ENCODE measurements at regions not wholly inside any gene's neighbourhood (a gene's known extent, or its start where the extent isn't known, plus 50 kb on each side); places are given as distances from the start of the nearest gene placed in this dataset.
A peak's percentile ranks its signal among the peaks of the same experiment; 100 is the strongest.

GRCh38 chr6:23180504-23181293, 611.3 kb downstream of the HDGFL1 start:
- H3K27ac Mint-ChIP-seq, result peak overlapping the region; percentile 27
- peaks cover 15% of the 10 kb centered on the region for H3K9me3 Mint-ChIP-seq
- no peak for DNase-seq (ENCODE audit: extremely low spot score, unreplicated experiment)
- TF ChIP-seq, protein P1, sequence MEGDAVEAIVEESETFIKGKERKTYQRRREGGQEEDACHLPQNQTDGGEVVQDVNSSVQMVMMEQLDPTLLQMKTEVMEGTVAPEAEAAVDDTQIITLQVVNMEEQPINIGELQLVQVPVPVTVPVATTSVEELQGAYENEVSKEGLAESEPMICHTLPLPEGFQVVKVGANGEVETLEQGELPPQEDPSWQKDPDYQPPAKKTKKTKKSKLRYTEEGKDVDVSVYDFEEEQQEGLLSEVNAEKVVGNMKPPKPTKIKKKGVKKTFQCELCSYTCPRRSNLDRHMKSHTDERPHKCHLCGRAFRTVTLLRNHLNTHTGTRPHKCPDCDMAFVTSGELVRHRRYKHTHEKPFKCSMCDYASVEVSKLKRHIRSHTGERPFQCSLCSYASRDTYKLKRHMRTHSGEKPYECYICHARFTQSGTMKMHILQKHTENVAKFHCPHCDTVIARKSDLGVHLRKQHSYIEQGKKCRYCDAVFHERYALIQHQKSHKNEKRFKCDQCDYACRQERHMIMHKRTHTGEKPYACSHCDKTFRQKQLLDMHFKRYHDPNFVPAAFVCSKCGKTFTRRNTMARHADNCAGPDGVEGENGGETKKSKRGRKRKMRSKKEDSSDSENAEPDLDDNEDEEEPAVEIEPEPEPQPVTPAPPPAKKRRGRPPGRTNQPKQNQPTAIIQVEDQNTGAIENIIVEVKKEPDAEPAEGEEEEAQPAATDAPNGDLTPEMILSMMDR (conservative IDR thresholded peaks at IDR 0.05), result peak; percentile 38
- peaks cover 30% of the 10 kb centered on the region for H3K4me1 Mint-ChIP-seq (ENCODE audit: unreplicated experiment)
- H3K4me3 Mint-ChIP-seq, result no peak overlapping the region
- peaks cover 4% of the 10 kb centered on the region for H3K27me3 Mint-ChIP-seq
- H3K36me3 Mint-ChIP-seq, result no peaks in the 10 kb centered on the region

- no peak overlapping the region for H3K4me3 Mint-ChIP-seq
- H3K27ac Mint-ChIP-seq, result no peak overlapping the region
- H3K4me1 Mint-ChIP-seq (ENCODE audit: unreplicated experiment), result peaks cover 30% of the 10 kb centered on the region
- peaks cover 19% of the 10 kb centered on the region for H3K9me3 Mint-ChIP-seq
- peaks cover 4% of the 10 kb centered on the region for H3K27me3 Mint-ChIP-seq
- DNase-seq (ENCODE audit: extremely low spot score, unreplicated experiment), result no peak
- no peaks in the 10 kb centered on the region for H3K36me3 Mint-ChIP-seq
- TF ChIP-seq, protein P1 (conservative IDR thresholded peaks at IDR 0.05), result no peak
Measured at GRCh38 chr6:23181356-23182110, 612.2 kb downstream of the HDGFL1 start.

- Mint-ChIP-seq H3K9me3 (peaks cover 15% of the 10 kb centered on the region), H3K4me3 (no peak overlapping the region), H3K36me3 (no peaks in the 10 kb centered on the region), H3K27ac (no peak overlapping the region), H3K27me3 (no peaks in the 10 kb centered on the region), H3K4me1 (ENCODE audit: unreplicated experiment) (peaks cover 18% of the 10 kb centered on the region)
- DNase-seq (ENCODE audit: extremely low spot score, unreplicated experiment), result no peak
- TF ChIP-seq, protein P1 (conservative IDR thresholded peaks at IDR 0.05), result no peak
Measured at GRCh38 chr6:23183846-23184245, 614.5 kb downstream of the HDGFL1 start.

GRCh38 chr6:23184351-23184750, 615.0 kb downstream of the HDGFL1 start:
- peaks cover 18% of the 10 kb centered on the region for H3K4me1 Mint-ChIP-seq (ENCODE audit: unreplicated experiment)
- H3K36me3 Mint-ChIP-seq, result no peaks in the 10 kb centered on the region
- TF ChIP-seq, protein P1 (conservative IDR thresholded peaks at IDR 0.05), result no peak
- H3K4me3 Mint-ChIP-seq, result no peak overlapping the region
- no peak for DNase-seq (ENCODE audit: extremely low spot score, unreplicated experiment)
- no peaks in the 10 kb centered on the region for H3K27me3 Mint-ChIP-seq
- no peak overlapping the region for H3K27ac Mint-ChIP-seq
- peaks cover 15% of the 10 kb centered on the region for H3K9me3 Mint-ChIP-seq

- TF ChIP-seq, protein P1 (conservative IDR thresholded peaks at IDR 0.05), result no peak
- Mint-ChIP-seq H3K4me1 (ENCODE audit: unreplicated experiment) (no peaks in the 10 kb centered on the region), H3K36me3 (no peaks in the 10 kb centered on the region), H3K27me3 (no peaks in the 10 kb centered on the region), H3K9me3 (peaks cover 6% of the 10 kb centered on the region), H3K27ac (no peak overlapping the region), H3K4me3 (no peak overlapping the region)
- DNase-seq (ENCODE audit: extremely low spot score, unreplicated experiment), result no peak
Measured at GRCh38 chr6:23195487-23195886, 626.1 kb downstream of the HDGFL1 start.

Measured in type B pancreatic cell (in vitro differentiated cells).